Calu3 (cell line): ENCODE measurements at regions not wholly inside any gene's neighbourhood (a gene's known extent, or its start where the extent isn't known, plus 50 kb on each side); places are given as distances from the start of the nearest gene placed in this dataset.

ENCODE experiments used
- BruUV-seq: library from RNA; stranded (reverse); fragments of 400-500 nt; replicated peaks from 2 replicates; lab custom pipeline; 2021; lab: Mats Ljungman, UMichigan
- CTCF ChIA-PET: fragments of 300-600 bp; sonication (Branson Sonifier 250); formaldehyde crosslinking; loops from one replicate; lab custom pipeline; 2022; ENCODE audit warnings: antibody characterized with exemption; lab: Charles Lee
- DNase-seq: peaks from one replicate; pipeline ENCODE4 v3.0.0; 2022
- H3K27ac Mint-ChIP-seq: one replicate; pipeline ENCODE4 v1.8.0; 2022; ENCODE audit warnings: mixed read lengths; ENCODE audit not compliant: unreplicated experiment
- H3K27me3 Mint-ChIP-seq: one replicate; pipeline ENCODE4 v1.8.0; 2022; ENCODE audit warnings: mixed read lengths; ENCODE audit not compliant: unreplicated experiment
- H3K36me3 Mint-ChIP-seq: one replicate; pipeline ENCODE4 v1.8.0; 2022; ENCODE audit warnings: mild to moderate bottlenecking, moderate library complexity, mixed read lengths; ENCODE audit not compliant: insufficient read depth, unreplicated experiment
- H3K4me1 Mint-ChIP-seq: one replicate; pipeline ENCODE4 v1.8.0; 2022; ENCODE audit warnings: mild to moderate bottlenecking, low read depth, mixed read lengths; ENCODE audit not compliant: unreplicated experiment
- H3K4me3 Mint-ChIP-seq: one replicate; pipeline ENCODE4 v1.8.0; 2022; ENCODE audit warnings: mild to moderate bottlenecking, low read depth, moderate library complexity, mixed read lengths; ENCODE audit not compliant: unreplicated experiment
- H3K9me3 Mint-ChIP-seq: one replicate; pipeline ENCODE4 v1.8.0; 2022; ENCODE audit warnings: low read depth, mixed read lengths; ENCODE audit not compliant: unreplicated experiment
- intact Hi-C: fragments of 100-400 bp; cut with micrococcal nuclease; formaldehyde crosslinking; loops from one replicate; pipeline ENCODE4 v1.10.0; 2022; ENCODE audit not compliant: unreplicated experiment
- TF ChIP-seq, protein P1 (sequence below): fragments of 200-600 bp; IDR thresholded peaks from one replicate; pipeline ENCODE4 v1.8.0; 2022; ENCODE audit warnings: antibody characterized with exemption; ENCODE audit not compliant: unreplicated experiment

DNA sequence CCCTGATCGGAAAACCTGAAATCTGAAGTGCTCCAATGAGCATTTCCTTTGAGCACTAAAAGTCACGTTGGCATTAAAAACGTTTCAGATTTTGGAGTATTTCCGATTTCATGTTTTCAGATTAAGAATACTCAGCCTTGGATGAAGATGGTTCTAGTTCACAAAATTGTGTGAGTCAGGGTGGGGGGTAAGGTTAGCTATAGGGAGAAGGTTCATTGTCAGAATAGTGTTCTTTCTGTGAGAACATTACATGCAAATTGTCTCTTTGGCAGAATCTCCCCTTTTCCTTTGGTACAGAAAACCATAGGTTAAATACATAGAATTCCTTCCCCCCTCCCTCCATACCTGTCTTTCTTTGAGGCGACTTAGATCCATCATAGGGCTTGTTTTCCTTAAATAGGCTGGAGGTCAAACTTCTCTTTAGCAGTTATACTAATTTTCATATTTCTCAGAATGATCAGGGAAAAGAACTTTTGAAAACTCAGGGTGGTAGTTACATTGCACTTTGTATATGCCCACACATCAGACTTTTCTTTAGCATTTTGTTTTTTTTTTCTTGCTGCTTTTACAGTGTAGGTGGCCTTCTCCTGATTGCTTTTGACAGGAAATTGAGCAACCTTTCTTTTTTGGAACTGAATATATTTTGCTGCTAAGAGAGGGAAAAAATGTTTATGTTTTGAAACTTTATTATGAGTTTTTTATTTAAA is 503.5 kb downstream of the PCNX1 start:
- no peaks in the 10 kb centered on the region for H3K4me1 Mint-ChIP-seq
- no peaks in the 10 kb centered on the region for H3K9me3 Mint-ChIP-seq
- no peak overlapping the region for H3K4me3 Mint-ChIP-seq
- DNase-seq = no peak
- H3K36me3 Mint-ChIP-seq = peaks cover 6% of the 10 kb centered on the region
- TF ChIP-seq, protein P1, sequence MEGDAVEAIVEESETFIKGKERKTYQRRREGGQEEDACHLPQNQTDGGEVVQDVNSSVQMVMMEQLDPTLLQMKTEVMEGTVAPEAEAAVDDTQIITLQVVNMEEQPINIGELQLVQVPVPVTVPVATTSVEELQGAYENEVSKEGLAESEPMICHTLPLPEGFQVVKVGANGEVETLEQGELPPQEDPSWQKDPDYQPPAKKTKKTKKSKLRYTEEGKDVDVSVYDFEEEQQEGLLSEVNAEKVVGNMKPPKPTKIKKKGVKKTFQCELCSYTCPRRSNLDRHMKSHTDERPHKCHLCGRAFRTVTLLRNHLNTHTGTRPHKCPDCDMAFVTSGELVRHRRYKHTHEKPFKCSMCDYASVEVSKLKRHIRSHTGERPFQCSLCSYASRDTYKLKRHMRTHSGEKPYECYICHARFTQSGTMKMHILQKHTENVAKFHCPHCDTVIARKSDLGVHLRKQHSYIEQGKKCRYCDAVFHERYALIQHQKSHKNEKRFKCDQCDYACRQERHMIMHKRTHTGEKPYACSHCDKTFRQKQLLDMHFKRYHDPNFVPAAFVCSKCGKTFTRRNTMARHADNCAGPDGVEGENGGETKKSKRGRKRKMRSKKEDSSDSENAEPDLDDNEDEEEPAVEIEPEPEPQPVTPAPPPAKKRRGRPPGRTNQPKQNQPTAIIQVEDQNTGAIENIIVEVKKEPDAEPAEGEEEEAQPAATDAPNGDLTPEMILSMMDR = no peak
- H3K27me3 Mint-ChIP-seq = no peaks in the 10 kb centered on the region
- intact Hi-C loops = no loop called here
- CTCF ChIA-PET = no interaction called here
- BruUV-seq = no TSS peak
- H3K27ac Mint-ChIP-seq = no peak overlapping the region

DNA sequence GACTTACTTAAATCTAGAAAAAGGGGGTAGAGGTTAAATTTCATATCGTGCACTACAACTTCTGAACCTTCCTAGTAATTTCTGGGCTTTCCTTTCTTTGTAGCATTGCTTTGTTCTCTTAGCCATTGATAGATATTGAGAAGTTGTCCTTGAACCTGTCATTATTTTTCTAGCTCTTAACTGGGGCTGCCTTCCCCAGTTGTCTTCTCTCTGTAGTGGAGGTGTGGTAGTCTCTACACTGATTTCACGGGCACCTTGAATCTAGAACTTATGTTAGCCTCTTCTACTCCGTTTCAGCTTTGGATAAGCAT is 504.0 kb downstream of the PCNX1 start:
- DNase-seq = no peak
- Mint-ChIP-seq H3K36me3 (peaks cover 6% of the 10 kb centered on the region), H3K4me1 (no peaks in the 10 kb centered on the region), H3K27me3 (no peaks in the 10 kb centered on the region), H3K27ac (no peak overlapping the region), H3K9me3 (no peaks in the 10 kb centered on the region), H3K4me3 (no peak overlapping the region)
- TF ChIP-seq, protein P1 = no peak
- BruUV-seq = no TSS peak
- intact Hi-C loops = no loop called here
- CTCF ChIA-PET = no interaction called here

DNA sequence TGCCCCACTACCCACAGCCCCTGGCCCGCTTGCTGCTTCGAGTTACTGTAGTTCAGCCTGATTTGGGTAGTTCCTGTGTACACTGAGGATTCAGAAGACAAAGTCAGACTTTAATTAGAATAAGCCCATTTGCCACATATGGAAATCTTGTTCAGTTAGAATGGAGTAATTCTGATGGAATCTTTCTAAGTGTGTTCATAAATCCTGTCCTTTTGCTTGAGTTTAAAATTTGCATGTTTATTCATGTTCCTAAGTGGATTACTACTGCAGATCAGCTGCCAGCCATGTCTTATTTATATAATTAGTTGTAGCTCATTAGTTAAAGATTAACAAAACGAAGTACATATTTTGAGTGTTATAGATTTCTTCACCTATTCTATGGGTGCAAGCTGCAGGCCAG is 504.5 kb downstream of the PCNX1 start:
- Mint-ChIP-seq H3K4me1 (no peaks in the 10 kb centered on the region), H3K36me3 (peaks cover 6% of the 10 kb centered on the region), H3K9me3 (no peaks in the 10 kb centered on the region), H3K4me3 (no peak overlapping the region), H3K27ac (no peak overlapping the region), H3K27me3 (no peaks in the 10 kb centered on the region)
- no peak for DNase-seq
- no TSS peak for BruUV-seq
- CTCF ChIA-PET = no interaction called here
- TF ChIP-seq, protein P1 = no peak
- intact Hi-C loops = no loop called here

DNA sequence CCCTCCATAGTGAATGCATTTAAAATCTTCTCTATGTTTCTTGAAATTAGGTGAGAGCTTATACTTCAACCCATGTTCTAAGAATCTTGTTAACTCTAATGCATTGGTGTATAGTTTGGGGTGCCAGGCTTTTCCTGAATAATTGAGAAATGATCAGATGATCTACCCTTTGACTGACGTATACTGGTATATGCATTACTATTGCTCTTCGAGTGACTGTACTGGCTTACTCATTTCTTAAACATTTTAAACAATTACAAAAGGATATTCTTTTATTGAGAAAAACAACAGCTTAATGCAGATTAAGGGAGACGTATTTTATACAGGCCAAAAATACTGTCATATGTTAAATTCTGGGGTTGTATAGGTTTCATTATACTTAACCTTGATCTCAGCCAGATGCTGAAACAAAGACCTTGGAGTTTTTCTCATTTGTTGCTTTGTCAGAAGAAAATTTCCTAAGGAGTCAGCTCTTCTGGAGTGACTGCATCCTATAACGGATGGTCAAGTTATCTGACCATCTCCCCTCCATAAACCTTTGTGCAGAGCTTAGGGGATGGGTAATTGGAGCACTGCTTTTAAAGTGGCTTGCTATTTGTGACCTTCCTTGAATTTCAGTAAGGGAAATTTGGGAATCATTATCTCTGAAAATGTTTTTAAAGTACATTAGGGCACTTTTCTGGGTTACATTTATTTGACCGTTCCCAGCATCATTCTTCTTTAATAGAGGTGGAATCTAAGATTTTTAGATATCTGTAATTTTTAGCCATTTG is 507.6 kb downstream of the PCNX1 start:
- H3K27me3 Mint-ChIP-seq = no peaks in the 10 kb centered on the region
- DNase-seq = no peak
- H3K36me3 Mint-ChIP-seq = no peaks in the 10 kb centered on the region
- intact Hi-C loops = no loop called here
- no TSS peak for BruUV-seq
- TF ChIP-seq, protein P1 = no peak
- no peaks in the 10 kb centered on the region for H3K9me3 Mint-ChIP-seq
- no peak overlapping the region for H3K27ac Mint-ChIP-seq
- H3K4me3 Mint-ChIP-seq = no peak overlapping the region
- CTCF ChIA-PET = no interaction called here
- H3K4me1 Mint-ChIP-seq = no peaks in the 10 kb centered on the region
